ENCODE measurements at regions not wholly inside any gene's neighbourhood (a gene's known extent, or its start where the extent isn't known, plus 50 kb on each side); places are given as distances from the start of the nearest gene placed in this dataset.
A peak's percentile ranks its signal among the peaks of the same experiment; 100 is the strongest.

DNA sequence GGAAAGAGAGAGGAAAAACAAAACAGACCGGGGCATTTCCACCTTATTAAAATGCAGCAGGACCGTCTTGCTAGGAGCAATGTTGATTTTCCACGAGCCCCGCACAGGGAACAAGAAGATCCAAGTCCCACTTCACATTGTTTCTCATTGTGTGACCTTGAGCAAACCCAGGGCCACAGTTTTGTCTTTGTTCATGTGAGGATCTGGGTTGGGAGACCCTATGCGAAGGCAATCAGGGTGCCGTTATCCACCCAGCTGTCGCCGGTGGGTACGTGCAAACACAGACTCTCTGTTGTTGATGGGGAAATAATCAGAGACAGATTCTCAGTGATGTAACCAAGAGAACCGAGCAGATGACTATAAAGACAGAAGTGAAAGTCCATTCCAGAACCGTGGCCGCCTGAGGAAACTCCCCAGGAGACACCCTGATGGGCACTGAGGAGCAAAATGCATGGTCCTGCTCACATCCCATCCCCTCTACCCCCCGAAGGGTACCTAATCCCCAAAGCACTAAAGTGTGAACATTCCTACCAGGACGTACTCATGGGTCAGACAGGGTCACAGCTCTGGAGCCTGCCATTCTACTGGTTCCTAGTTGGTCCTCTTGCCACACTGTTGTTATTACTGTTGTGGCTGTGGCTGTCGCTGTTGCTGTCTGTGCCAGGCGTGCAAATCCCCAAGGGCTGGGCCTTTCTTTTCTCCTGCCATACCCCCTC is 102.7 kb upstream of the RBPJ start:
- Histone ChIP-seq H3K27ac (ENCODE audit: low read depth in 1 of 2, low read length in 2 of 2) (peak overlapping the region in 1 of 2 donors; percentile 31), H3K27me3 (ENCODE audit: control insufficient read depth in 4 of 4, insufficient read depth in 4 of 4, low read length in 3 of 4) (no peaks in the 10 kb centered on the region), H3K9ac (ENCODE audit: low read depth in 1 of 2, low read length in 2 of 2) (no peak overlapping the region), H3K9me3 (ENCODE audit: control insufficient read depth in 4 of 4, low read length in 3 of 4) (no peaks in the 10 kb centered on the region), H3K4me3 (ENCODE audit: low read depth in 1 of 3, low read length in 3 of 3) (no peak overlapping the region), H3K4me1 (ENCODE audit: control insufficient read depth in 4 of 4, insufficient read depth in 4 of 4, low read length in 3 of 4) (no peaks in the 10 kb centered on the region), H3K36me3 (ENCODE audit: control insufficient read depth in 4 of 4, insufficient read depth in 3 of 4, low read depth in 1 of 4, low read length in 3 of 4) (no peaks in the 10 kb centered on the region)
- 65% methylated on average over 16 of the region's 16 CpGs for WGBS
- DNase-seq (ENCODE audit: low spot score), result no peak
- TF ChIP-seq SP1 (IDR thresholded peaks at IDR 0.05) (no peak), NR2F2 (IDR thresholded peaks at IDR 0.05) (no peak), YY1 (IDR thresholded peaks at IDR 0.05) (no peak), HNF4G (IDR thresholded peaks at IDR 0.05) (no peak), FOXA1 (IDR thresholded peaks at IDR 0.05) (no peak), RXRA (IDR thresholded peaks at IDR 0.05) (no peak), EGR1 (IDR thresholded peaks at IDR 0.05; ENCODE audit: low read depth in 2 of 2) (no peak), FOXA2 (IDR thresholded peaks at IDR 0.05) (no peak), GABPA (IDR thresholded peaks at IDR 0.05 in 1 of 2, conservative IDR thresholded peaks at IDR 0.05 in 1 of 2) (no peak), RAD21 (IDR thresholded peaks at IDR 0.05) (no peak), JUND (IDR thresholded peaks at IDR 0.05) (no peak), TAF1 (conservative IDR thresholded peaks at IDR 0.05) (no peak)
- TF ChIP-seq, protein P1, sequence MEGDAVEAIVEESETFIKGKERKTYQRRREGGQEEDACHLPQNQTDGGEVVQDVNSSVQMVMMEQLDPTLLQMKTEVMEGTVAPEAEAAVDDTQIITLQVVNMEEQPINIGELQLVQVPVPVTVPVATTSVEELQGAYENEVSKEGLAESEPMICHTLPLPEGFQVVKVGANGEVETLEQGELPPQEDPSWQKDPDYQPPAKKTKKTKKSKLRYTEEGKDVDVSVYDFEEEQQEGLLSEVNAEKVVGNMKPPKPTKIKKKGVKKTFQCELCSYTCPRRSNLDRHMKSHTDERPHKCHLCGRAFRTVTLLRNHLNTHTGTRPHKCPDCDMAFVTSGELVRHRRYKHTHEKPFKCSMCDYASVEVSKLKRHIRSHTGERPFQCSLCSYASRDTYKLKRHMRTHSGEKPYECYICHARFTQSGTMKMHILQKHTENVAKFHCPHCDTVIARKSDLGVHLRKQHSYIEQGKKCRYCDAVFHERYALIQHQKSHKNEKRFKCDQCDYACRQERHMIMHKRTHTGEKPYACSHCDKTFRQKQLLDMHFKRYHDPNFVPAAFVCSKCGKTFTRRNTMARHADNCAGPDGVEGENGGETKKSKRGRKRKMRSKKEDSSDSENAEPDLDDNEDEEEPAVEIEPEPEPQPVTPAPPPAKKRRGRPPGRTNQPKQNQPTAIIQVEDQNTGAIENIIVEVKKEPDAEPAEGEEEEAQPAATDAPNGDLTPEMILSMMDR (IDR thresholded peaks at IDR 0.05; ENCODE audit: low read depth, low read length, missing input control), result no peak
- TF ChIP-seq, protein P2, sequence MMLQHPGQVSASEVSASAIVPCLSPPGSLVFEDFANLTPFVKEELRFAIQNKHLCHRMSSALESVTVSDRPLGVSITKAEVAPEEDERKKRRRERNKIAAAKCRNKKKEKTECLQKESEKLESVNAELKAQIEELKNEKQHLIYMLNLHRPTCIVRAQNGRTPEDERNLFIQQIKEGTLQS (IDR thresholded peaks at IDR 0.05), result no peak
- TF ChIP-seq, protein P3, sequence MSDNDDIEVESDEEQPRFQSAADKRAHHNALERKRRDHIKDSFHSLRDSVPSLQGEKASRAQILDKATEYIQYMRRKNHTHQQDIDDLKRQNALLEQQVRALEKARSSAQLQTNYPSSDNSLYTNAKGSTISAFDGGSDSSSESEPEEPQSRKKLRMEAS (IDR thresholded peaks at IDR 0.05), result no peak
- TF ChIP-seq, protein P4, sequence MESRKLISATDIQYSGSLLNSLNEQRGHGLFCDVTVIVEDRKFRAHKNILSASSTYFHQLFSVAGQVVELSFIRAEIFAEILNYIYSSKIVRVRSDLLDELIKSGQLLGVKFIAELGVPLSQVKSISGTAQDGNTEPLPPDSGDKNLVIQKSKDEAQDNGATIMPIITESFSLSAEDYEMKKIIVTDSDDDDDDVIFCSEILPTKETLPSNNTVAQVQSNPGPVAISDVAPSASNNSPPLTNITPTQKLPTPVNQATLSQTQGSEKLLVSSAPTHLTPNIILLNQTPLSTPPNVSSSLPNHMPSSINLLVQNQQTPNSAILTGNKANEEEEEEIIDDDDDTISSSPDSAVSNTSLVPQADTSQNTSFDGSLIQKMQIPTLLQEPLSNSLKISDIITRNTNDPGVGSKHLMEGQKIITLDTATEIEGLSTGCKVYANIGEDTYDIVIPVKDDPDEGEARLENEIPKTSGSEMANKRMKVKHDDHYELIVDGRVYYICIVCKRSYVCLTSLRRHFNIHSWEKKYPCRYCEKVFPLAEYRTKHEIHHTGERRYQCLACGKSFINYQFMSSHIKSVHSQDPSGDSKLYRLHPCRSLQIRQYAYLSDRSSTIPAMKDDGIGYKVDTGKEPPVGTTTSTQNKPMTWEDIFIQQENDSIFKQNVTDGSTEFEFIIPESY (IDR thresholded peaks at IDR 0.05), result no peak
- TF ChIP-seq, protein P5, sequence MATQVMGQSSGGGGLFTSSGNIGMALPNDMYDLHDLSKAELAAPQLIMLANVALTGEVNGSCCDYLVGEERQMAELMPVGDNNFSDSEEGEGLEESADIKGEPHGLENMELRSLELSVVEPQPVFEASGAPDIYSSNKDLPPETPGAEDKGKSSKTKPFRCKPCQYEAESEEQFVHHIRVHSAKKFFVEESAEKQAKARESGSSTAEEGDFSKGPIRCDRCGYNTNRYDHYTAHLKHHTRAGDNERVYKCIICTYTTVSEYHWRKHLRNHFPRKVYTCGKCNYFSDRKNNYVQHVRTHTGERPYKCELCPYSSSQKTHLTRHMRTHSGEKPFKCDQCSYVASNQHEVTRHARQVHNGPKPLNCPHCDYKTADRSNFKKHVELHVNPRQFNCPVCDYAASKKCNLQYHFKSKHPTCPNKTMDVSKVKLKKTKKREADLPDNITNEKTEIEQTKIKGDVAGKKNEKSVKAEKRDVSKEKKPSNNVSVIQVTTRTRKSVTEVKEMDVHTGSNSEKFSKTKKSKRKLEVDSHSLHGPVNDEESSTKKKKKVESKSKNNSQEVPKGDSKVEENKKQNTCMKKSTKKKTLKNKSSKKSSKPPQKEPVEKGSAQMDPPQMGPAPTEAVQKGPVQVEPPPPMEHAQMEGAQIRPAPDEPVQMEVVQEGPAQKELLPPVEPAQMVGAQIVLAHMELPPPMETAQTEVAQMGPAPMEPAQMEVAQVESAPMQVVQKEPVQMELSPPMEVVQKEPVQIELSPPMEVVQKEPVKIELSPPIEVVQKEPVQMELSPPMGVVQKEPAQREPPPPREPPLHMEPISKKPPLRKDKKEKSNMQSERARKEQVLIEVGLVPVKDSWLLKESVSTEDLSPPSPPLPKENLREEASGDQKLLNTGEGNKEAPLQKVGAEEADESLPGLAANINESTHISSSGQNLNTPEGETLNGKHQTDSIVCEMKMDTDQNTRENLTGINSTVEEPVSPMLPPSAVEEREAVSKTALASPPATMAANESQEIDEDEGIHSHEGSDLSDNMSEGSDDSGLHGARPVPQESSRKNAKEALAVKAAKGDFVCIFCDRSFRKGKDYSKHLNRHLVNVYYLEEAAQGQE (IDR thresholded peaks at IDR 0.05), result no peak

Measured in liver (tissue), 8 donors.